NT2/D1 (cell line): ENCODE measurements at regions not wholly inside any gene's neighbourhood (a gene's known extent, or its start where the extent isn't known, plus 50 kb on each side); places are given as distances from the start of the nearest gene placed in this dataset.

Experiments used
- SUZ12 ChIP-seq: IDR thresholded peaks from 2 replicates; pipeline ENCODE4 v1.6.1; 2011; ENCODE audit not compliant: insufficient read length, insufficient read depth; ENCODE audit errors: extremely low read depth
- YY1 ChIP-seq: IDR thresholded peaks from 2 replicates; pipeline ENCODE4 v1.6.1; 2011; ENCODE audit not compliant: insufficient read length, insufficient read depth
- ZNF274 ChIP-seq: IDR thresholded peaks from 2 replicates; pipeline ENCODE4 v1.6.1; 2011; ENCODE audit warnings: mild to moderate bottlenecking, low read depth, low read length

DNA sequence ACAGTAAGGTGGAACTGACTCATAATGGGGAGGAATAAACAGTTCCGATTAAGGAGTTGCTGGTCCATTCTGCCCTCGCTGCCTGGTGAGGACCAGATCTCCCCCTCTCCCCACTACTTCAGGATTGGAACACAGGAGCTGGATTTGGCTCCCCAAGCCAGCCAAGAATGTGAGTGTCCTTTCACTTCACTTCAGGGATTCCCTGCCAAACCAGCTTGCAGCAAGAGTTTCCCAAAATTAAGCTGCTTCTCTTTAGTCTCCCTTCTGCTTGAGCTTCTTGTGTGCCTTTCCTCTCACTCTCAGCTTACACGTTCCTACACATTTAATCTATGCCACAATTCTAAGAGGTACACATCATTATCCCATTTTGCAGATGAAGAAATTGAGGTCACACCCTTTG is 234.1 kb downstream of the BUD13 start:
- TF ChIP-seq YY1 (no peak), ZNF274 (no peak), SUZ12 (no peak)
